ENCODE measurements at regions not wholly inside any gene's neighbourhood (a gene's known extent, or its start where the extent isn't known, plus 50 kb on each side); places are given as distances from the start of the nearest gene placed in this dataset.

DNA sequence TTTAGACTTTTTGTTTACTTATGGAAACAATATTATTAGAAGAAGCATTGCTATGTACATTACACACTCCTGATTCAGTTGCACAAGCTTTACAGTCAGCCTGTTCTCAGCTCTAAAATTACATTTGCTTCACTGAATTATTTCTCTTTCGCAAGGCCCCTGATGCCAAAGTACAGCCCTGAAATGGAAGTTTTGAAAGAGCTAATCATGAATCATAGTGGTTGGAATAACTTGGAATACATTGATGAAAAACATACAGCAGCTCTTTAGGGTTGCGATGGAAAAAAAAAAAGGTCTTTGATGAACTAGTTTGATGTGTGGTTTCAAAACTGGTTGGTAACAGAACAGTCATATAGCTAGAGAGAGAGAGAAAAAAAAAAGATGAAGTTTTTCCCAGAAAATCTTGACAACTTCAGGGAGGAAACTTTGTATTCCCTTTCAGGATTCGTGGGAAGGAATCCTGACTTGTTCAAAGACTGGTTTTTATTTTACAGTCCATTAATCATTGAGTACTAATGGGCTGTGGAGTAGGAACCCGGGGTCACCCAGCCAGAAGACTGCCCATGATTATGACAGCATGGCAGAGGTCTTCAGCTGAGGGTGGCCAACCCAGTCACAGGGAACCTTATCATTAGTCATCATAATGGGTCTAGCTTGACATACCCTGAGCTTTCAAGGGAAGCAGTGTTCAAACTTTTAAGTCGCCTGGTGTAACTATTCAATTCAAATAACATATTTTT is 460.1 kb downstream of the NAV3 start:
- ChIA-PET CTCF (no interaction called here), POLR2A (no interaction called here)
- H3K4me3 ChIP-seq (ENCODE audit: low read depth in 2 of 2, low read length in 1 of 2) = peak overlapping the region in 1 of 2 experiments; percentile 9; a peak in 2 of 4 replicates
- H3K9me3 ChIP-seq = no peaks in the 10 kb centered on the region
- H3K9me2 ChIP-seq = 0 out of 2 replicates have a peak, but pooled peaks cover 3% of the 10 kb centered on the region
- H3K27me3 ChIP-seq (ENCODE audit: insufficient read depth) = no peaks in the 10 kb centered on the region
- H3K4me1 ChIP-seq (ENCODE audit: control insufficient read depth in 1 of 2, insufficient read depth in 2 of 2, low read depth in 1 of 2, low read length in 1 of 2) = peaks cover 0 to 11% of the 10 kb centered on the region in 2 experiments; a peak in 3 of 4 replicates
- peak overlapping the region; percentile 82 for H2AFZ ChIP-seq (ENCODE audit: low read depth)
- WGBS (ENCODE audit: low lambda C conversion rate) = 43% methylated on average over 5 of the region's 5 CpGs
- no peaks in the 10 kb centered on the region for H4K20me1 ChIP-seq (ENCODE audit: insufficient read depth)
- H3K79me2 ChIP-seq (ENCODE audit: insufficient read depth) = no peaks in the 10 kb centered on the region
- peaks cover 29% of the 10 kb centered on the region for H3F3A ChIP-seq (replicated peaks; ENCODE audit: insufficient read depth)
- no peak for DNase-seq
- H3K36me3 ChIP-seq (replicated peaks in 1 of 2; ENCODE audit: control insufficient read depth in 1 of 2, insufficient read depth in 2 of 2, low read length in 1 of 2) = no peaks in the 10 kb centered on the region
- H3K4me2 ChIP-seq = peak overlapping the region; percentile 52; the same call in 1 of the 2 replicates
- H3K9ac ChIP-seq = peak overlapping the region; percentile 72; the same call in 1 of the 2 replicates
- peak overlapping the region; percentile 87 to 98; a peak in 3 of 4 replicates for H3K27ac ChIP-seq (ENCODE audit: low read depth in 2 of 2, low read length in 1 of 2)
- TF ChIP-seq TCF12 (IDR thresholded peaks at IDR 0.05) (peak; percentile 83), EZH2phosphoT487 (IDR thresholded peaks at IDR 0.05; ENCODE audit: borderline replicate concordance, low read depth) (no peak), NRF1 (IDR thresholded peaks at IDR 0.05; ENCODE audit: low read depth, low read length) (no peak), FOXM1 (IDR thresholded peaks at IDR 0.05; ENCODE audit: low read depth) (no peak), JUND (IDR thresholded peaks at IDR 0.05) (peak; percentile 48), SMC3 (IDR thresholded peaks at IDR 0.05; ENCODE audit: low read depth, low read length) (no peak), MXI1 (IDR thresholded peaks at IDR 0.05; ENCODE audit: low read depth, low read length) (no peak), MEF2A (IDR thresholded peaks at IDR 0.05; ENCODE audit: borderline replicate concordance, low read depth) (no peak), POLR2AphosphoS5 (IDR thresholded peaks at IDR 0.05; ENCODE audit: low read depth, low read length) (no peak), RCOR1 (IDR thresholded peaks at IDR 0.05; ENCODE audit: low read length) (no peak), FOSL2 (IDR thresholded peaks at IDR 0.05; ENCODE audit: borderline replicate concordance, low read depth) (no peak), RXRA (IDR thresholded peaks at IDR 0.05; ENCODE audit: borderline replicate concordance, low read depth) (peak; percentile 21), GABPA (IDR thresholded peaks at IDR 0.05; ENCODE audit: low read depth) (no peak), SIN3A (IDR thresholded peaks at IDR 0.05; ENCODE audit: borderline replicate concordance, low read depth, low read length) (0 out of 2 replicates have a peak, but pooled peaks have one; percentile 27), TEAD4 (IDR thresholded peaks at IDR 0.05; ENCODE audit: borderline replicate concordance, insufficient read depth) (no peak), GATA2 (CRISPR knock-in tag; IDR thresholded peaks at IDR 0.05) (no peak), NFIC (IDR thresholded peaks at IDR 0.05; ENCODE audit: borderline replicate concordance) (peak; percentile 30; the same call in 1 of the 2 replicates), TAF1 (IDR thresholded peaks at IDR 0.05; ENCODE audit: borderline replicate concordance, low read depth, low read length) (no peak)
- TF ChIP-seq, protein P1, sequence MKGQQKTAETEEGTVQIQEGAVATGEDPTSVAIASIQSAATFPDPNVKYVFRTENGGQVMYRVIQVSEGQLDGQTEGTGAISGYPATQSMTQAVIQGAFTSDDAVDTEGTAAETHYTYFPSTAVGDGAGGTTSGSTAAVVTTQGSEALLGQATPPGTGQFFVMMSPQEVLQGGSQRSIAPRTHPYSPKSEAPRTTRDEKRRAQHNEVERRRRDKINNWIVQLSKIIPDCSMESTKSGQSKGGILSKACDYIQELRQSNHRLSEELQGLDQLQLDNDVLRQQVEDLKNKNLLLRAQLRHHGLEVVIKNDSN (IDR thresholded peaks at IDR 0.05; ENCODE audit: borderline replicate concordance, low read depth) = no peak
- TF ChIP-seq, protein P2, sequence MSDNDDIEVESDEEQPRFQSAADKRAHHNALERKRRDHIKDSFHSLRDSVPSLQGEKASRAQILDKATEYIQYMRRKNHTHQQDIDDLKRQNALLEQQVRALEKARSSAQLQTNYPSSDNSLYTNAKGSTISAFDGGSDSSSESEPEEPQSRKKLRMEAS (IDR thresholded peaks at IDR 0.05; ENCODE audit: low read depth) = no peak
- TF ChIP-seq, protein P3, sequence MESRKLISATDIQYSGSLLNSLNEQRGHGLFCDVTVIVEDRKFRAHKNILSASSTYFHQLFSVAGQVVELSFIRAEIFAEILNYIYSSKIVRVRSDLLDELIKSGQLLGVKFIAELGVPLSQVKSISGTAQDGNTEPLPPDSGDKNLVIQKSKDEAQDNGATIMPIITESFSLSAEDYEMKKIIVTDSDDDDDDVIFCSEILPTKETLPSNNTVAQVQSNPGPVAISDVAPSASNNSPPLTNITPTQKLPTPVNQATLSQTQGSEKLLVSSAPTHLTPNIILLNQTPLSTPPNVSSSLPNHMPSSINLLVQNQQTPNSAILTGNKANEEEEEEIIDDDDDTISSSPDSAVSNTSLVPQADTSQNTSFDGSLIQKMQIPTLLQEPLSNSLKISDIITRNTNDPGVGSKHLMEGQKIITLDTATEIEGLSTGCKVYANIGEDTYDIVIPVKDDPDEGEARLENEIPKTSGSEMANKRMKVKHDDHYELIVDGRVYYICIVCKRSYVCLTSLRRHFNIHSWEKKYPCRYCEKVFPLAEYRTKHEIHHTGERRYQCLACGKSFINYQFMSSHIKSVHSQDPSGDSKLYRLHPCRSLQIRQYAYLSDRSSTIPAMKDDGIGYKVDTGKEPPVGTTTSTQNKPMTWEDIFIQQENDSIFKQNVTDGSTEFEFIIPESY (IDR thresholded peaks at IDR 0.05; ENCODE audit: borderline replicate concordance, low read depth) = no peak
- TF ChIP-seq, protein P4, sequence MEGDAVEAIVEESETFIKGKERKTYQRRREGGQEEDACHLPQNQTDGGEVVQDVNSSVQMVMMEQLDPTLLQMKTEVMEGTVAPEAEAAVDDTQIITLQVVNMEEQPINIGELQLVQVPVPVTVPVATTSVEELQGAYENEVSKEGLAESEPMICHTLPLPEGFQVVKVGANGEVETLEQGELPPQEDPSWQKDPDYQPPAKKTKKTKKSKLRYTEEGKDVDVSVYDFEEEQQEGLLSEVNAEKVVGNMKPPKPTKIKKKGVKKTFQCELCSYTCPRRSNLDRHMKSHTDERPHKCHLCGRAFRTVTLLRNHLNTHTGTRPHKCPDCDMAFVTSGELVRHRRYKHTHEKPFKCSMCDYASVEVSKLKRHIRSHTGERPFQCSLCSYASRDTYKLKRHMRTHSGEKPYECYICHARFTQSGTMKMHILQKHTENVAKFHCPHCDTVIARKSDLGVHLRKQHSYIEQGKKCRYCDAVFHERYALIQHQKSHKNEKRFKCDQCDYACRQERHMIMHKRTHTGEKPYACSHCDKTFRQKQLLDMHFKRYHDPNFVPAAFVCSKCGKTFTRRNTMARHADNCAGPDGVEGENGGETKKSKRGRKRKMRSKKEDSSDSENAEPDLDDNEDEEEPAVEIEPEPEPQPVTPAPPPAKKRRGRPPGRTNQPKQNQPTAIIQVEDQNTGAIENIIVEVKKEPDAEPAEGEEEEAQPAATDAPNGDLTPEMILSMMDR (IDR thresholded peaks at IDR 0.05) = no peak
- TF ChIP-seq, protein P5, sequence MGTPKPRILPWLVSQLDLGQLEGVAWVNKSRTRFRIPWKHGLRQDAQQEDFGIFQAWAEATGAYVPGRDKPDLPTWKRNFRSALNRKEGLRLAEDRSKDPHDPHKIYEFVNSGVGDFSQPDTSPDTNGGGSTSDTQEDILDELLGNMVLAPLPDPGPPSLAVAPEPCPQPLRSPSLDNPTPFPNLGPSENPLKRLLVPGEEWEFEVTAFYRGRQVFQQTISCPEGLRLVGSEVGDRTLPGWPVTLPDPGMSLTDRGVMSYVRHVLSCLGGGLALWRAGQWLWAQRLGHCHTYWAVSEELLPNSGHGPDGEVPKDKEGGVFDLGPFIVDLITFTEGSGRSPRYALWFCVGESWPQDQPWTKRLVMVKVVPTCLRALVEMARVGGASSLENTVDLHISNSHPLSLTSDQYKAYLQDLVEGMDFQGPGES (IDR thresholded peaks at IDR 0.05; ENCODE audit: low read depth, low read length) = no peak
- TF ChIP-seq, protein P6, sequence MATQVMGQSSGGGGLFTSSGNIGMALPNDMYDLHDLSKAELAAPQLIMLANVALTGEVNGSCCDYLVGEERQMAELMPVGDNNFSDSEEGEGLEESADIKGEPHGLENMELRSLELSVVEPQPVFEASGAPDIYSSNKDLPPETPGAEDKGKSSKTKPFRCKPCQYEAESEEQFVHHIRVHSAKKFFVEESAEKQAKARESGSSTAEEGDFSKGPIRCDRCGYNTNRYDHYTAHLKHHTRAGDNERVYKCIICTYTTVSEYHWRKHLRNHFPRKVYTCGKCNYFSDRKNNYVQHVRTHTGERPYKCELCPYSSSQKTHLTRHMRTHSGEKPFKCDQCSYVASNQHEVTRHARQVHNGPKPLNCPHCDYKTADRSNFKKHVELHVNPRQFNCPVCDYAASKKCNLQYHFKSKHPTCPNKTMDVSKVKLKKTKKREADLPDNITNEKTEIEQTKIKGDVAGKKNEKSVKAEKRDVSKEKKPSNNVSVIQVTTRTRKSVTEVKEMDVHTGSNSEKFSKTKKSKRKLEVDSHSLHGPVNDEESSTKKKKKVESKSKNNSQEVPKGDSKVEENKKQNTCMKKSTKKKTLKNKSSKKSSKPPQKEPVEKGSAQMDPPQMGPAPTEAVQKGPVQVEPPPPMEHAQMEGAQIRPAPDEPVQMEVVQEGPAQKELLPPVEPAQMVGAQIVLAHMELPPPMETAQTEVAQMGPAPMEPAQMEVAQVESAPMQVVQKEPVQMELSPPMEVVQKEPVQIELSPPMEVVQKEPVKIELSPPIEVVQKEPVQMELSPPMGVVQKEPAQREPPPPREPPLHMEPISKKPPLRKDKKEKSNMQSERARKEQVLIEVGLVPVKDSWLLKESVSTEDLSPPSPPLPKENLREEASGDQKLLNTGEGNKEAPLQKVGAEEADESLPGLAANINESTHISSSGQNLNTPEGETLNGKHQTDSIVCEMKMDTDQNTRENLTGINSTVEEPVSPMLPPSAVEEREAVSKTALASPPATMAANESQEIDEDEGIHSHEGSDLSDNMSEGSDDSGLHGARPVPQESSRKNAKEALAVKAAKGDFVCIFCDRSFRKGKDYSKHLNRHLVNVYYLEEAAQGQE (IDR thresholded peaks at IDR 0.05; ENCODE audit: low read depth, low read length) = no peak
